NCI-H510A (cell line): ENCODE measurements at regions not wholly inside any gene's neighbourhood (a gene's known extent, or its start where the extent isn't known, plus 50 kb on each side); places are given as distances from the start of the nearest gene placed in this dataset.

Experiments used
- DNase-seq: peaks from one replicate; lab custom pipeline; 2025; lab: John Stamatoyannopoulos, UW

GRCh38 chr13:26989957-26990713 lies 181.5 kb downstream of the USP12 start:
- no peak for DNase-seq

- DNase-seq: no peak
Measured at GRCh38 chr13:26989261-26989956, 182.2 kb downstream of the USP12 start.

- DNase-seq: no peak
Measured at GRCh38 chr13:26988059-26988769, 183.4 kb downstream of the USP12 start.

GRCh38 chr13:26987486-26988013 lies 184.1 kb downstream of the USP12 start:
- DNase-seq: no peak

GRCh38 chr13:26985285-26985878 lies 186.2 kb downstream of the USP12 start:
- DNase-seq: peak; percentile 23

- DNase-seq: no peak
Measured at GRCh38 chr13:26984337-26984736, 187.3 kb downstream of the USP12 start.

- no peak for DNase-seq
Measured at GRCh38 chr13:26983543-26984320, 187.9 kb downstream of the USP12 start.

GRCh38 chr13:26980099-26981031 lies 191.2 kb downstream of the USP12 start:
- DNase-seq: no peak

- DNase-seq: no peak
Measured at GRCh38 chr13:26979334-26979733, 192.3 kb downstream of the USP12 start.

GRCh38 chr13:26978081-26978860 lies 193.3 kb downstream of the USP12 start:
- DNase-seq: no peak

GRCh38 chr13:26977541-26977940 lies 194.1 kb downstream of the USP12 start:
- DNase-seq: no peak

- no peak for DNase-seq
Measured at GRCh38 chr13:26976313-26976712, 195.3 kb downstream of the USP12 start.

GRCh38 chr13:26973946-26974345 lies 197.7 kb downstream of the USP12 start:
- DNase-seq: no peak

GRCh38 chr13:26973295-26973694 lies 198.3 kb downstream of the USP12 start:
- no peak for DNase-seq

GRCh38 chr13:26971990-26972887 lies 199.4 kb downstream of the USP12 start:
- DNase-seq: peak; percentile 81

GRCh38 chr13:26968431-26969341 lies 202.9 kb downstream of the USP12 start:
- DNase-seq: no peak
